AG08395 (cell line): ENCODE measurements at regions not wholly inside any gene's neighbourhood (a gene's known extent, or its start where the extent isn't known, plus 50 kb on each side); places are given as distances from the start of the nearest gene placed in this dataset.
A peak's percentile ranks its signal among the peaks of the same experiment; 100 is the strongest.

Experiments
- DNase-seq: peaks from one replicate; pipeline ENCODE4 v3.0.0; 2012; ENCODE audit warnings: mixed read lengths, low spot score

DNA sequence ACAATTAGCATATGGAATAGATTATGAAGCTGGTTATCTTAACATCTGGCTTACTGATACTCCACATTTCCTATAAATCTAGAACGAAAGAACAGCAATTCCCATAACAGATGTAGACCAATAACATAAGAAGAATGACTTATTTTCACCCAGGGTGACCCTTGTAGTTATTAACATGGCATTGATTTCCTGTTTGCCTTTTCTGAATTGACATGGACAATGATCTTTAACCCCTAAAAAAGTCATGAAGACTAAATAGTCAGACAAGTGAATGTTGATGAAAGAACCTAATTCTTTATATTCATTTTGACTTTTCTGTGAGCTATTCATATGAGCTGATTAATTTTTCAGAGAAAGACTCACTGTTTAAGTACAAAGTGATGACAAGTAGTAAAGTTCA is 175.3 kb upstream of the CD180 start:
- no peak for DNase-seq

DNA sequence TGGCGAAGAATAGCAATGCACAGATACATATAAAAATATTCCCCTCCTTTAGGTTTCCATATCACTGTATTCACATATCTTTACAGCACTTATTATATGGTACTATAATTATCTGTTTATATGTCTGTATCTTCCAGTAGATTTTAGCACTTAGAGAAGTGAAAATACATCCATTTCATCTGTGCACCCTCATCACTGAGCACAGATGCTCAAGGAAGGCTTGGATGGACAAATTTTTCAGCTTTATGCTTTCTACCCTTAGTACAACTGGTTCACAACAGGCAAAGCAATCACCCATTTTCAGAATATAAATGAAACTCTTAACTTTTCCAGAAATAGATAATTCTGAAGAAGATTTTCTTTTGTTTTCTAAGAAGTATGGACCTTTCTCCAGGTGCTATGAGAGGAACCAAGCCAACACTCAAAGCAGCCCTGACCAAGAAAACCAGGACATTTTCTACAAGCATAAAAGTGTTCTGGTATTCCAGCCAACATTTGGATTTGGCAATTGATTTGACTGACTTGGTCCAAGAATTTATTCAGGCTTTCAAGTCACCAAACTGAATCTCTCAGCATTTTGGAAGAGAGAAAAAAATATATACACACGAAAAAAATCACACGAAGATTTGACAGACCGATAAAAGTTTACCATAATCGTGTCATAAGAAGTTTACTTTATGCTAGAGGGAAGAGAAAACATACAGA is 170.2 kb upstream of the CD180 start:
- DNase-seq = no peak

DNA sequence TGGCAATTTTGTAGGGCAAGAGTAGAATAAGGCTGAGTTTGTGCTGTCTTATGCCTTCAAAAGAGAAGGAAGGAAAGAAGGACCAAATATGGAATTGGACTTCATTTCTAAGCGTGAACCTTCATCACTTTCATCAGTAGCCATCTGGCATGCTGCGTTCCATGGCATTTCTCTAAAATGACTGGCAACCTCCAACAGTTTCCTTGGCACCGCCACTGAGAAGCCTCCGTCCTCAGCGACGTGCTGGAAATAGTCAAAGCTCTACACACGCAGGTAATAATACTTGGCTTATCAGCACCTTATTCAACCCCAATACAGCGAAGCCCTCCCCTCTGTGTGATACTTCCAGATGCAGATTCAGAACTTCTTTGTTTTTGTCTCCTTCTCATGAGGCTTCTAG is 169.7 kb upstream of the CD180 start:
- DNase-seq = no peak

DNA sequence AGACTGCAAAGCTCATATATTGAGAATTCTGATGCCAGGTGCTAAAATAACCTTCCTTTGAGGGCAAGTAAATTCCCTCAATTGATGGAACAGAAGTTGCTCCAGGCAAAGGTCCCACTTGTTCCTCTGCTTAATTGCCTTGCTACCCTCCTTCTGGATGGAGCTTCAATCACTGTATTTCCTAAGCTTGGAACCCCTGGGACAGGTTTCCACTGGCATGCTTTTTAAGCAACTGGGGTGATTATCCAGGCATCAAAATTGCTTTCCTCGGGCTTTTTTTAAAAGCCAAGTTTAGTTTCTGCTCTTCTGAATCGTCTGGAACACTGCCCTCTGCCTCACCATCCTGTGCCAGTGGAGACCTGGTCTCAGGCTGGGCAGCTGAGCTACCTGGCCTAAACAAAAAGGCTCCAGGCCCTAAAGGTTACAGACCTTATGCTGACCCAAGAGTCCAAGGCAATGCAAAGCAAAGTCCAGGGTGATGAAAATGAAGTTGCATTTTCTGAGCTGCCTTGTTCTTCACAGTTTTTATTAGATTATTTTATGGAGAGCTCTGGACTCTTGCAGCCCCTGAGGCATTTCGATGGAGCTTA is 167.9 kb upstream of the CD180 start:
- no peak for DNase-seq

- DNase-seq = no peak
These were observed 167.4 kb upstream of the CD180 start for GRCh38 chr5:67363963-67364362.

GRCh38 chr5:67363180-67363709 is 166.6 kb upstream of the CD180 start:
- no peak for DNase-seq

GRCh38 chr5:67361932-67362729 is 165.5 kb upstream of the CD180 start:
- no peak for DNase-seq

DNA sequence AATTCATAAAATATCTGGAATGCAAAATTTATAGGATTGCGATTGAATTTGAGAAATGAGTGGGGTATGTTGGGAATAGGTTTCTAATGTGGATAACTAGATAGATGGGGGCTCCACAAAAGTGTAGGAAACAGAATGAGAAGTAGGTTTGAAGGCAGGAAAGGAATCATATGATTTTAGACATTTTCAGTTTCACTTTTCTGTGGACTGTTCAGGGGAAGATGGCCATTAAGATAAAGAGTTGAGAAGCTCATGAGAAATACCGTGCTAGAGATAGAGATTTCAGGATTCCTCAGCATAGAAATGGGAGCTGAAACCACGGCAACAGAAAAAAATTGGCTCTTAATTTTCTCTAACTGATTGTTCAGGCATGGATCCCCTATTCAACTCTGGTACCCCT is 163.4 kb upstream of the CD180 start:
- DNase-seq = no peak

DNA sequence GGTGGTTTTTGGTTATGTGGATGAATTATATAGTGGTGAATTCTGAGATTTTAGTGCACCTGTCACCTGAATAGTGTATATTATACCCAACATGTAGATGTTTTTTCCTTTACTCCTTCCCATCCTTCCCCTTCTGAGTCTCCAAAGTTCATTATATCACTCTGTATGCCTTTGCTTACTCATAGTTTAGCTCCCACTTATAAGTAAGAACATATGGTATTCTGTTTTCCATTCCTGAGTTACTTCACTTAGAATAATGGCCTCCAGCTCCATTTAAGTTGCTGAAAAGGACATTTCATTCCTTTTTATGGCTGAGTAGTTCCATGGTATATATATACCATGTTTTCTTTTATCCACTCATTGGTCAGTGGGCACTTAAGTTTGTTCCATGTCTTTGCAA is 161.6 kb upstream of the CD180 start:
- no peak for DNase-seq

DNA sequence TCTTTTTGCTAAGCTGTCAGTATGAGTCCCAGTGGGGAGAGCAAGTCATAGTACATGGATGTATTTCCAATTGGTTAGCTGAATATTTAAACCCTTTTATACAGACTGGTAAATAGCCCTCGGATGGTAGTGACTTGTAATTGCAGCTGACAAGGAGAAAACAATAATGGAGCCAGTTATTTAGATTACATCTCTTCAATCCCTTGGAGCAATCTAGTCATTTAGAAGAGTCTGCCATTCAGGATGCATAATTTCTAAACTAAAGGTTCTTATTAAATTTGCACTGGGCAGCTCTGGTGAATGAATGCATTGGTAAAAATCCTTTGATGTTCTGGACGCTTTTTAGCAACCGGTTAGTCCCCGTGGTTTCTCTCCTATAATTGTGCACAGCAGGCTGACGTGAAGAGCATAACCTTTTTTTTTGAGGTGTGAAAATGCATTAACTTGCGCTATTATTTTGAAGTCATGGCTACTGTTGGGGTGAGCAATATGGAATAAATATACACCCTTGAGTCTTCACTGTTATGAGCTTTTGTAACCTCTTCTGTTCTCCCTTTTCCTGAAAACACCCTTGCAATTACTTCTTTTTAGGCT is 158.6 kb upstream of the CD180 start:
- DNase-seq = no peak

- no peak for DNase-seq
These were observed 157.2 kb upstream of the CD180 start for GRCh38 chr5:67353500-67354450.

DNA sequence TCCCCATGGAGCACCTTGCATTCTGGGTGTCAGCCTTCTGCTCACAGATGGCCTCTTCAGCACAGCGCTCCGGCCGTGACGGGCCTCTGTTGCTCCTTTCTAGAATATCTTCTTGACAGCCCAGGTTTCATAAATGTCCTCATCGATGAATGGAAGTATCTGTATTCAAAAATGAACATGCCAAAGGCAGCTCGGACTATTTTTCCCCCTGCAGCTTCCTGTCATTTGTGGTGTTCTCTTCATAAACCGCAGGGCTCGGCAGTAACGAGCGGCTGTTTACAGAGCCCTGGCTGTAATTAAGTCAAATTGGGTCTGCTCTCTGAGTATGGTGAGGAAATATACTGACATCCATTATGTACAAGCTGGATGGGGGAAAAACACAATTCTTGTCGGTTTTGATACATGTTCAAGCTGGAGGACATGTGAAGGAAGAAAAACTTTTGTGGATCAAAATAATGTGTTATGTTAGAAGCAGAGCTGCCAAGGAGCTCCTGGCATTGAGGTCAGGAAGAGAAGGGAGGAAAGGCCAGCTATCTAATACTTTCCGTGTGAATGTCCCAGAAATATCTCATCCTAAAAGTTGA is 154.1 kb upstream of the CD180 start:
- peak; percentile 29 for DNase-seq

GRCh38 chr5:67350185-67350584 is 153.6 kb upstream of the CD180 start:
- DNase-seq = peak; percentile 55

DNA sequence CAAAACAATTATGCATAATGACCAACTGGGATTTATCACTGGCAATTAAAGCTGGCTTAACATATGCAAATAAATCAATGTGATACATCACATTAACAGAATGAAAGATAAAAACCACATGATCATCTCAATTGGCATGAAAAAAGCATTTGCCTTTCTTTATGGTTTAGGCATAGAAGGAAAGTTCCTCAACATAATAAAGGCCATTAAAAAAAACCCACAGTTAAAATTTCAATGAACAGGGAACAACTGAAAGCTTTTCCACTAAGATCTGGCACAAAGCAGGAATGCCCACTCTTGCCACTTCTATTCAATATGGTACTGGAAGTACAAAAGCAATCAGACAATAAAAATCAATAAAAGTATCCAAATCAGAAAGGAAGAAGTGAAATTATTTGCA is 151.2 kb upstream of the CD180 start:
- no peak for DNase-seq

- DNase-seq = no peak
These were observed 150.0 kb upstream of the CD180 start for GRCh38 chr5:67346611-67347010.

DNA sequence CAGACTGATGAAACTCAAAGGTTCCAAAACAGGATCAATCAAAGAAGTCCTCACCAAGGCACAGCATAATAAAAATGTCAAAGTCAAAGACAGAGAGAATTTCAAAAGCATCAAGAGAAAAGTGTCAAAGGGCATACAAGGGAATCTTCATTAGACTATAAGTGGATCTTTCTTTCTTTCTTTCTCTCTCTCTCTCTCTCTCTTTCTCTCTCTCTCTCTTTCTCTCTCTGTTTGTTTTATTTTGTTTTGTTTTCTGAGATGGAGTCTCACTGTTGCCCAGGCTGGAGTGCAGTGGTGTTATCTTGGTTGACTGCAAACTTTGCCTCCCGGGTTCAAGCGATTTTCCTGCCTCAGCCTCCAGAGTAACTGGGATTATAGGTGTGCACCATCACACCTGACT is 148.3 kb upstream of the CD180 start:
- DNase-seq = no peak

DNA sequence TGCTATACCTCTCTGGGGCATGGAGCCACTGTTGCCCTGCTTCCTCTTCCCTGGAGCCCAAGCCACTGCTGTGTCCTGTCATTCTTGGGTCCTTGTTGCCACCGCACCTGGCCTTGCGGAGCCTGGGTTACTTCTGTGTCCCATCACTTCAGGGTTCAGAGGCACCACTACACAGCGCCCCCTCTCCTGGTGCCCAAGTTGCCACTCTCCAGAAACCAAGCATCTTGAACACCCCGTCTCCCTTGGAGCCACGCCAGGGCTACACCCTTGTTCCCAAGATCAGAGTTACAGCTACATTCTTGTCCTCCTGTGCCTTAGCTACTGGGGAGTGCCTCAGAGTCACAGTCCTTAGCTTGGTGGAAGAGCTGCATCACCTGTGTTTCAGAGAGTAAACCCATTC is 147.2 kb upstream of the CD180 start:
- DNase-seq = no peak

GRCh38 chr5:67341478-67341877 is 144.9 kb upstream of the CD180 start:
- no peak for DNase-seq

GRCh38 chr5:67339219-67339767 is 142.7 kb upstream of the CD180 start:
- no peak for DNase-seq

- no peak for DNase-seq
These were observed 141.8 kb upstream of the CD180 start for GRCh38 chr5:67338421-67338820.

- no peak for DNase-seq
These were observed 141.2 kb upstream of the CD180 start for GRCh38 chr5:67337751-67338150.
